ENCODE measurements at regions not wholly inside any gene's neighbourhood (a gene's known extent, or its start where the extent isn't known, plus 50 kb on each side); places are given as distances from the start of the nearest gene placed in this dataset.

DNA sequence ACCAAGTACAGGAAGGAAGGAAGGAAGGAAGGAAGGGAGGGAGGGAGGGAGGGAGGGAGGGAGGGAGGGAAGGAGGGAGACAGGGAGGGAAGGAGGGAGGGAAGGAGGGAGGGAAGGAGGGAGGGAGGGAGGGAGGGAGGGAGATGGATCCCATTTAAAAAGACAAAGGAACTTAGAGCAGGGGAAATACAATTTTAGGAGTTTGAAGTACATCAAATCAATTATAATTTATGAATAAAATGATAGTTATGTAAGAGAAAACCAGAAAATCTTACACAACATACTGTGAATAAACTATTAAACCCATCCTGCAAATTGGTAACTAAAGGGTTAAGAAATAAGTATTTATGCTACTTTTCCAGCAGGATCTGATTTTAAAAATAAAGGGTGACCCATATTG, 475.9 kb downstream of the HDGFL1 start (continued):
- no peak for TF ChIP-seq ZNF623 (tag by site-specific recombination; IDR thresholded peaks at IDR 0.05)
- no peak for TF ChIP-seq ZNF274 (IDR thresholded peaks at IDR 0.05; ENCODE audit: low read length)
- TF ChIP-seq ZNF274 (tag by site-specific recombination; IDR thresholded peaks at IDR 0.05; ENCODE audit: borderline replicate concordance): no peak
- TF ChIP-seq, protein P1, sequence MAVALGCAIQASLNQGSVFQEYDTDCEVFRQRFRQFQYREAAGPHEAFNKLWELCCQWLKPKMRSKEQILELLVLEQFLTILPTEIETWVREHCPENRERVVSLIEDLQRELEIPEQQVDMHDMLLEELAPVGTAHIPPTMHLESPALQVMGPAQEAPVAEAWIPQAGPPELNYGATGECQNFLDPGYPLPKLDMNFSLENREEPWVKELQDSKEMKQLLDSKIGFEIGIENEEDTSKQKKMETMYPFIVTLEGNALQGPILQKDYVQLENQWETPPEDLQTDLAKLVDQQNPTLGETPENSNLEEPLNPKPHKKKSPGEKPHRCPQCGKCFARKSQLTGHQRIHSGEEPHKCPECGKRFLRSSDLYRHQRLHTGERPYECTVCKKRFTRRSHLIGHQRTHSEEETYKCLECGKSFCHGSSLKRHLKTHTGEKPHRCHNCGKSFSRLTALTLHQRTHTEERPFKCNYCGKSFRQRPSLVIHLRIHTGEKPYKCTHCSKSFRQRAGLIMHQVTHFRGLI (tag by site-specific recombination; IDR thresholded peaks at IDR 0.05): no peak
- no peak for TF ChIP-seq ZNF747 (tag by site-specific recombination; IDR thresholded peaks at IDR 0.05)

DNA sequence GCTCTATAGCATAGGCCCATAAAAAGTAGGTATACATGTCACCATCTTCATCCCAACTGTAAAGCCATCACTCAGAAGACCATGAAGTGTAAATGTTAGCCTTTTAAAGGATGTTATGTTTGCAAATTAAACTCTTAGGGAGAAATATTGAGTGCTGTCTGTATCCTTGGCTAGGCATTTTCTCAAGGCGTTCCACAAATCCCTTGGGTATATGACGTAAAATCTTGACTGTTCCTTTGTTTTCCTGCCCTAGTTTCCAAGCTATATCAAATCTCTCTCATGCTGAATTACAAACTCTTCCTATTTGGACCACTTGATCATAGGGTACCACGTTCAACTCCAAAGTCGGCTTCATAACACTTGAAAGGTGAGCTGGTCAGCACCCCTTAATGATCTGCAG, 486.2 kb downstream of the HDGFL1 start:
- CTCF ChIA-PET: no interaction called here
- POLR2A ChIA-PET: no interaction called here
- no peaks in the 10 kb centered on the region for H3K36me3 ChIP-seq (ENCODE audit: control insufficient read depth in 2 of 2, insufficient read depth in 1 of 2, low read length in 2 of 2)
- H3K4me1 ChIP-seq (ENCODE audit: control insufficient read depth, insufficient read depth, low read length): no peaks in the 10 kb centered on the region
- H3K27ac ChIP-seq (ENCODE audit: extremely low read depth, low read depth, low read length): no peak overlapping the region
- no peak overlapping the region for H3K4me3 ChIP-seq (ENCODE audit: low read depth, low read length)
- H3K9me3 ChIP-seq (ENCODE audit: control insufficient read depth, insufficient read depth, low read depth, low read length): no peaks in the 10 kb centered on the region
- TF ChIP-seq ZNF37A (tag by site-specific recombination; IDR thresholded peaks at IDR 0.05): no peak
- TF ChIP-seq WT1 (tag by site-specific recombination; IDR thresholded peaks at IDR 0.05): no peak
- no peak for TF ChIP-seq ZNF174 (tag by site-specific recombination; IDR thresholded peaks at IDR 0.05)
- no peak for TF ChIP-seq ZNF112 (tag by site-specific recombination; IDR thresholded peaks at IDR 0.05)
- TF ChIP-seq ZFP3 (tag by site-specific recombination; IDR thresholded peaks at IDR 0.05; ENCODE audit: low read depth): no peak
- TF ChIP-seq KLF1 (tag by site-specific recombination; IDR thresholded peaks at IDR 0.05): no peak
- TF ChIP-seq SP3 (tag by site-specific recombination; IDR thresholded peaks at IDR 0.05): no peak
- TF ChIP-seq ZNF292 (tag by site-specific recombination; IDR thresholded peaks at IDR 0.05; ENCODE audit: borderline replicate concordance, low read depth): no peak
- TF ChIP-seq, protein P2, sequence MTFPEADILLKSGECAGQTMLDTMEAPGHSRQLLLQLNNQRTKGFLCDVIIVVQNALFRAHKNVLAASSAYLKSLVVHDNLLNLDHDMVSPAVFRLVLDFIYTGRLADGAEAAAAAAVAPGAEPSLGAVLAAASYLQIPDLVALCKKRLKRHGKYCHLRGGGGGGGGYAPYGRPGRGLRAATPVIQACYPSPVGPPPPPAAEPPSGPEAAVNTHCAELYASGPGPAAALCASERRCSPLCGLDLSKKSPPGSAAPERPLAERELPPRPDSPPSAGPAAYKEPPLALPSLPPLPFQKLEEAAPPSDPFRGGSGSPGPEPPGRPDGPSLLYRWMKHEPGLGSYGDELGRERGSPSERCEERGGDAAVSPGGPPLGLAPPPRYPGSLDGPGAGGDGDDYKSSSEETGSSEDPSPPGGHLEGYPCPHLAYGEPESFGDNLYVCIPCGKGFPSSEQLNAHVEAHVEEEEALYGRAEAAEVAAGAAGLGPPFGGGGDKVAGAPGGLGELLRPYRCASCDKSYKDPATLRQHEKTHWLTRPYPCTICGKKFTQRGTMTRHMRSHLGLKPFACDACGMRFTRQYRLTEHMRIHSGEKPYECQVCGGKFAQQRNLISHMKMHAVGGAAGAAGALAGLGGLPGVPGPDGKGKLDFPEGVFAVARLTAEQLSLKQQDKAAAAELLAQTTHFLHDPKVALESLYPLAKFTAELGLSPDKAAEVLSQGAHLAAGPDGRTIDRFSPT (tag by site-specific recombination; IDR thresholded peaks at IDR 0.05): no peak
- no peak for TF ChIP-seq ZNF2 (tag by site-specific recombination; IDR thresholded peaks at IDR 0.05)
- TF ChIP-seq ZNF629 (tag by site-specific recombination; IDR thresholded peaks at IDR 0.05): no peak
- TF ChIP-seq KLF10 (tag by site-specific recombination; IDR thresholded peaks at IDR 0.05): no peak
- TF ChIP-seq SCRT1 (tag by site-specific recombination; IDR thresholded peaks at IDR 0.05; ENCODE audit: borderline replicate concordance): no peak
- TF ChIP-seq ZNF555 (tag by site-specific recombination; conservative IDR thresholded peaks at IDR 0.05): no peak
- TF ChIP-seq ZSCAN23 (tag by site-specific recombination; IDR thresholded peaks at IDR 0.05): no peak
- no peak for TF ChIP-seq ZNF843 (tag by site-specific recombination; IDR thresholded peaks at IDR 0.05)

DNA sequence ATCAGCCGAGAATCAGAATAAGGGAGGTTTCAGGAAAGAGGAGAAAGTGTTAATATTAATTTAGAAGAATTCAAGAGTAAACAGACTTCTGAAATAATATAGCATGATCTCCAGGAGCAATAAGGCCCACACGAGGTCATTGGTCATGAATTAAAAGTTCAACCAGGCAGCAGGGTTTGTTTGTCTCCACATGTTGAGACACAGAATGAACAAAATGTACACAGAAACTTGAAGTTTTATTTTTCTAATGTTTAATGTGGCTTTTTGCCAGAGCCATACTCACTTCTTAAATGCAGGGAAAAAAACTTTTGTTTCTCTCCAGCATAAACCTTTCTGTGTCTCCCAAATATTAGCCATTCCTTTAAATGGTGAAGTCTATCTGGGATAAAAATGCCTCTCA, 504.5 kb downstream of the HDGFL1 start:
- no peaks in the 10 kb centered on the region for H3K9me3 ChIP-seq (ENCODE audit: control insufficient read depth, insufficient read depth, low read depth, low read length)
- H3K36me3 ChIP-seq (ENCODE audit: control insufficient read depth in 2 of 2, insufficient read depth in 1 of 2, low read length in 2 of 2): no peaks in the 10 kb centered on the region
- H3K4me3 ChIP-seq (ENCODE audit: low read depth, low read length): no peak overlapping the region
- no peak overlapping the region for H3K27ac ChIP-seq (ENCODE audit: extremely low read depth, low read depth, low read length)
- H3K4me1 ChIP-seq (ENCODE audit: control insufficient read depth, insufficient read depth, low read length): no peaks in the 10 kb centered on the region
- no peak for TF ChIP-seq ZNF335 (tag by site-specific recombination; conservative IDR thresholded peaks at IDR 0.05)
- no peak for TF ChIP-seq ZNF426 (tag by site-specific recombination; IDR thresholded peaks at IDR 0.05)
- TF ChIP-seq ZNF174 (tag by site-specific recombination; IDR thresholded peaks at IDR 0.05): no peak
- TF ChIP-seq REPIN1 (tag by site-specific recombination; IDR thresholded peaks at IDR 0.05; ENCODE audit: low read depth): no peak
- TF ChIP-seq KLF10 (tag by site-specific recombination; IDR thresholded peaks at IDR 0.05): no peak
- no peak for TF ChIP-seq ZNF416 (tag by site-specific recombination; IDR thresholded peaks at IDR 0.05)
- TF ChIP-seq ZBTB8A (tag by site-specific recombination; IDR thresholded peaks at IDR 0.05): no peak
- TF ChIP-seq ZNF555 (tag by site-specific recombination; conservative IDR thresholded peaks at IDR 0.05): no peak
- no peak for TF ChIP-seq MYNN (tag by site-specific recombination; IDR thresholded peaks at IDR 0.05; ENCODE audit: borderline replicate concordance)
- TF ChIP-seq, protein P3, sequence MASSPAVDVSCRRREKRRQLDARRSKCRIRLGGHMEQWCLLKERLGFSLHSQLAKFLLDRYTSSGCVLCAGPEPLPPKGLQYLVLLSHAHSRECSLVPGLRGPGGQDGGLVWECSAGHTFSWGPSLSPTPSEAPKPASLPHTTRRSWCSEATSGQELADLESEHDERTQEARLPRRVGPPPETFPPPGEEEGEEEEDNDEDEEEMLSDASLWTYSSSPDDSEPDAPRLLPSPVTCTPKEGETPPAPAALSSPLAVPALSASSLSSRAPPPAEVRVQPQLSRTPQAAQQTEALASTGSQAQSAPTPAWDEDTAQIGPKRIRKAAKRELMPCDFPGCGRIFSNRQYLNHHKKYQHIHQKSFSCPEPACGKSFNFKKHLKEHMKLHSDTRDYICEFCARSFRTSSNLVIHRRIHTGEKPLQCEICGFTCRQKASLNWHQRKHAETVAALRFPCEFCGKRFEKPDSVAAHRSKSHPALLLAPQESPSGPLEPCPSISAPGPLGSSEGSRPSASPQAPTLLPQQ (tag by site-specific recombination; IDR thresholded peaks at IDR 0.05): no peak
- TF ChIP-seq ZNF571 (tag by site-specific recombination; IDR thresholded peaks at IDR 0.05): no peak
- no peak for TF ChIP-seq ZNF776 (tag by site-specific recombination; IDR thresholded peaks at IDR 0.05; ENCODE audit: borderline replicate concordance)
- no peak for TF ChIP-seq SP3 (tag by site-specific recombination; IDR thresholded peaks at IDR 0.05)
- no peak for TF ChIP-seq ZSCAN23 (tag by site-specific recombination; IDR thresholded peaks at IDR 0.05)
- TF ChIP-seq ZNF19 (tag by site-specific recombination; IDR thresholded peaks at IDR 0.05; ENCODE audit: low read depth): no peak
- no peak for TF ChIP-seq ZNF600 (tag by site-specific recombination; IDR thresholded peaks at IDR 0.05)
- CTCF ChIA-PET: no interaction called here
- POLR2A ChIA-PET: no interaction called here
